Stimulated activated CD8-positive, alpha-beta memory T cell treated with anti-CD3 and anti-CD28 coated beads, Interleukin-15, amount 100 ng/mL, for 4 hours (primary cell): ENCODE measurements at regions not wholly inside any gene's neighbourhood (a gene's known extent, or its start where the extent isn't known, plus 50 kb on each side); places are given as distances from the start of the nearest gene placed in this dataset.
"Not testable (repeated sequence)": the region's sequence is repeated elsewhere in the genome, so short reads cannot be mapped to it uniquely, and the experiment has no call there.

Experiments used
- DNase-seq, 2 donors: peaks; one replicate each; pipeline ENCODE4 v3.0.0-alpha.2; 2020; ENCODE audit warnings: low read depth in 2 of 2

GRCh38 chr9:6160579-6160978 lies 55.0 kb upstream of the IL33 start:
- DNase-seq: no peak

- DNase-seq: no peak
Observed at GRCh38 chr9:6153425-6153824, 62.2 kb upstream of the IL33 start.

DNA sequence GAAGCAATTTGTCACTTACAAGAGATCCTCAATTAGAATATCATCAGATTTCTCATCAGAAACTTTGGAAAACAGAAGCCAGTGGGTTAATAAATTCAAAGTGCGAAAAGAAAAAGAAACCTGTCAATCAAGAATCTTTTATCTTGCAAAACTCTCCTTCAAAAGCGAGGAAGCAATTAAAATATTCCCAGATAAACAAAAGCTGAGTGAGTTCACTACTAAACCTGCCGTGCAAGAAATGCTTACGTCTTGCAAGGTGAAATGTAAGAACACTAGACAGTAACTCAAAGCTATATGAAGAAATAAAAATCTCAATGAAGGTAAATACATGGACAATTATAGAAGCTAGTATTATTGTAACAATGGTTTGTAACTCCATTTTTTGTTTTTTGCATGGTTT lies 62.8 kb upstream of the IL33 start:
- no peak for DNase-seq

DNA sequence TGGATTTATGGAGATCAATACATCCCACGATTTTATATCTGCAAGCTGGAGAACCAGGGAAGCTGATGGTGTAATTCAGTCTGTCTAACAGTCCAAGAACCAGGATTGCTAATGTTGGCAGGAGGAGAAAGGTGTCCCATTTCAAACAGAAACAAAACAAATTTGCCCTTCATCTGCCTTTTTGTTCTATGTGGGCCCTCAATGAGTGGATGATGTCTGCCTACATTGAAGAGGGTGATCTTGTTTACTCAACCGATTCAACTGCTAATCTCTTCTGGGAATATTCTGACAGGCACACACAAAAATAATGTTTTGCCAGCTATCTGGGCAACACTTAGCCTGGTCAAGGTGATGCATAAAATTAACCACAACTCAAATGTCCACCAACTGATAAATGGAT lies 65.1 kb upstream of the IL33 start:
- DNase-seq: no peak

DNA sequence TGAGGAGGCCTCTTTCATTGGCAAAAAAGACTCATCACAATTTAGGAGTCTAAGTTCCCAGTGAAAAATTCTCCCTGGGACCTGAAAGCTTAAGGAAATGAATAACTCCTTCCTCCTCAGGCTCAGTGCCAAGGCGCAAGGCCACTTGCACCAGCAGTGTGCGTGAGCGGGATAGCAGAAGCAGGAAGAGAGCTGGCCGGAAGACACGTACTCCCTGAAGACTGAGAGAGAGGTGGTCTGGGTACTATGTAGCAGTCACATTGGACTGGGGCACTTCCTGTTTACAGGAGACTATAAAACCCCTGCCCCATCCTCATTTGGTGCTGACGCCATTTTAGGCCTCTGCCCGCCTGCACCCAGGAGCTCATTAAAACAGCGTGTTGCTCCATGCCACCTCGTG lies 66.3 kb upstream of the IL33 start:
- DNase-seq: no peak

- no peak for DNase-seq
Observed at GRCh38 chr9:6147846-6148245, 67.8 kb upstream of the IL33 start.

- no peak for DNase-seq
Observed at GRCh38 chr9:6144947-6145346, 70.7 kb upstream of the IL33 start.

DNA sequence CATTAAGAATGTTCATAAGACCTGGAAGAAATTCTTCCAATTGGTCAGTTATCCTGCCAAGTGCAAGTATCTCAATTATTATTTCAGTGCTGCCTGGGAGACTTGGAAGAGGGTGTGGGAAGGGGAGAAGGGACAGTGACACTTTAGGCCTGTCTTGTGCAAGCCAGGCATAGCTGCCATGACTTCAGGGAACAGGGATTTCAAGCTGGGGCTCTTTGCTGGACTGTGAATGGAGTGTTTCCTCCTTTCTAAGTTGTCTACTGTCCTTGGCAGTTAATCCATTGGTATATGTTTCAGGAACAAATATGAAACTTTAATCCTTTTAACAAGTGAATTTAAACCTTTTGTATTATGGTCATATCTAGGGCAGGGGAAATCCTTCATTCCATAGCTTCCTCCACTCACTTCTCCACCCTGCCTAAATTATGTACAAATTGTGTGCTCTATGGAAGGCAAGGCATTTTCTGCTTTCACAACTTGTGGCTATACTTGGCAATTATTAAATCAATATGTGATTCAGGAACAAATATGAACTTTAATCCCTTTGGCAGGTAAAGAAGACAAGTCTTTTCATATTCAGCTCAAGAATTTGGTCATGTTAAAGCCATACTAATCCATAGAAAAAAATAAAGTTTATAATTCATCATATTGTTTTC lies 72.7 kb upstream of the IL33 start:
- DNase-seq: no peak

- not testable (repeated sequence) for DNase-seq
Observed at GRCh38 chr9:6135780-6136179, 79.8 kb upstream of the IL33 start.

- no peak for DNase-seq
Observed at GRCh38 chr9:6134661-6135180, 80.9 kb upstream of the IL33 start.

- DNase-seq: no peak
Observed at GRCh38 chr9:6133346-6134063, 82.1 kb upstream of the IL33 start.

- no peak for DNase-seq
Observed at GRCh38 chr9:6132650-6133049, 83.0 kb upstream of the IL33 start.

DNA sequence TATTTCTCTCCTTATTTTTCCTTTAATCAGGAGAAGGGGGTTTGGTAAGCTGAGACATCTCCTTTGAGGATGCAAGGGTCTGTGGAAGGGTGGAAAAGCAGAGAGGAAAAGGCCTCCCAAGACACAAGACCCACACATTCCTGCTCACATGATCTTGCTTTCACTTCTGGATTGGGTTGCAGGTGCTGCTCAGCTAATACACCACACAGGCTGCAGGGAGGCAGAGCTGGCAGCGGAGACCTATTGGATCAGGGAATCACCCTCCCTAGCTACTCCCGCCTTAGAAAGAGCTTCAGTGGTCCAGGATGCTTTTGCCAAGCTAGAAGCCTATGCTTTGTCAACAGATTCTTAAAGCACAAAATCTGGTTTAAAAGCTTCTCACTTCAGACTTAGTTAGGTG lies 87.6 kb upstream of the IL33 start:
- no peak for DNase-seq

DNA sequence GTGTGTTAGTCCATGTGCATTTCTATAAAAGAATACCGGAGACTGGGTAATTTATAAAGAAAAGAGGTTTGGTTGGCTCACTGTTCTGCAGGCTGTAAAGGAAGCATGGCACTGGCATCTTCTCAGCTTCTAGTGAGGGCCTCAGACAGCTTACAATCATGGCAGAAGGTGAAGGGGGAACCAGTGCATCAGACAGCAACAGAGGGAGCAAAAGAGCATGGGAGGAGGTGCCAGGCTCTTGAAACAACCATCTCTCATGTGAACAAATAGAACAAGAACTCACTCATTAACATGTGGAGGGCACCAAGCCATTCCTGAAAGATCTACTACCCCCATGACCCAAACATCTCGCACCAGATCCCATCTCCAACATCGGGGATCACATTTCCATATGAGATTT lies 89.2 kb upstream of the IL33 start:
- no peak for DNase-seq

GRCh38 chr9:6123416-6123815 lies 92.2 kb upstream of the IL33 start:
- DNase-seq: no peak

DNA sequence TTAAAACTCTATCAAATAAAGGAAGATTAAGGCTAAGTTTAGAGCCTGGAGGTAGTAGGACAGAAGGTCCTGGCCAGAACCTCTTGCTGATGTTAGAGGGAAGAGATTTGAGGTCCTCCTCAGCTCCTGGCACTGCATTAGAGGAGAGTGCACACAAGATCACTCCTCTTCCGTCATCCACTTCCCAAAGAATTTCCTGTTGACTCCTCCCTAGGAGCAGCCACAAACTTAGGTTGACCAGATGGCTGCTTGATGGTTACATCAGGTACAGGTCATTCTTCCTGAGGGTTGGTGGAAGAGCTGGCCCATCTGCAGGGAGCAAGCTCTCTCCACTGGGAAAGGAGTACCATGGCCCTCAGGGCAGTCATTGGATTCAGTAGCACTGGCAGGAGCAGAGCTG lies 93.9 kb upstream of the IL33 start:
- no peak for DNase-seq

DNA sequence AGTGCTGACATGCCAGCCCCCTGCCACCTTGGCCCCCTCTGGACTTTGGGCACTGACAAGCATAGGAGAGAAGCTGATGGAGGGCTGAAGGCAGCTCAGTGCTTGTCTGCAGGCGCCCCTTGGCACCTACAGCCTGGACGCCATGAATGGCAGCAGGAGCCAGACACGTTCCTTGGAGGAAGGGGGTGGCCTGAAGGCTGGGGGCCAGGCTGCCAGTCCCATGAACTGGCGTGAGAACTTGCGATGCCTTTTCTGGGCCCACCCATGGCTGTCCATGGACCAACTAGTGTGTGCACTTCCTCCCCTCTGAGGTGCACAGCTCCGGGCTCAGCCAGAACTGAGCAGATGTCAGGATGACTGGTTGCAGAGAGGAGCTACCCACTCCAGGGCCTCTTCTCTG lies 99.0 kb upstream of the RANBP6 start:
- DNase-seq: no peak

GRCh38 chr9:6113819-6114218 lies 98.4 kb upstream of the RANBP6 start:
- DNase-seq: no peak

GRCh38 chr9:6113312-6113711 lies 97.9 kb upstream of the RANBP6 start:
- DNase-seq: no peak

GRCh38 chr9:6109986-6110385 lies 94.6 kb upstream of the RANBP6 start:
- no peak for DNase-seq

- DNase-seq: no peak
Observed at GRCh38 chr9:6109571-6109970, 94.1 kb upstream of the RANBP6 start.

DNA sequence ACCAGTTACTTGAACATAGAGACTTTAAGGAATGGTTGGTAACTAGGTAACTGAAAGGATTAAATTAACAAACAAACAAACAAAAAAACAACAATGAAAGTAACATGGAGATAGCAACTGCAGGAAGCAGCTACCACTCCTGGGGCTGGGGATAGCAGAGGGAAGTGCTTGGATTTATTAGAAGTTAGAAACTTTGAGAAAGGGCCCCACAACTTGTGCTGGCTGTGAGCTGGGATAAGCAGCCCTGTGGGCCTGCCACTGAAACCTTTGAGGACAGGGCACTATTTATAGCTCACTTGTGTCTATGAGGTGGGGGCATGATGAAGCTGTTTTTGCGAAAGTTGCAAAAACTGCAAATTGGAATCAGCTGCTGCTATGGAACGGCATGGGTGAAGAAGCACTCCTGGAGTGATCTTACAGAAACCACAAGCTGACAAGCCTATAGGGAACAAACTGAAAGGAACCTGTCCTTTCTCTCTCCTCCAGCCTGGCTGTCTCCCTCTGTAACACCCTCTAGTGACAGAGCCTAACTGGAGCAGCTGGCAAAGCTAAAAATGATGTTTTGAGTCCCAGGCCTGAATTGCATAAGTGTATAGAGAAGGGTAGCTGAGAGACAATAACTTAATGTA lies 91.4 kb upstream of the RANBP6 start:
- DNase-seq: no peak

DNA sequence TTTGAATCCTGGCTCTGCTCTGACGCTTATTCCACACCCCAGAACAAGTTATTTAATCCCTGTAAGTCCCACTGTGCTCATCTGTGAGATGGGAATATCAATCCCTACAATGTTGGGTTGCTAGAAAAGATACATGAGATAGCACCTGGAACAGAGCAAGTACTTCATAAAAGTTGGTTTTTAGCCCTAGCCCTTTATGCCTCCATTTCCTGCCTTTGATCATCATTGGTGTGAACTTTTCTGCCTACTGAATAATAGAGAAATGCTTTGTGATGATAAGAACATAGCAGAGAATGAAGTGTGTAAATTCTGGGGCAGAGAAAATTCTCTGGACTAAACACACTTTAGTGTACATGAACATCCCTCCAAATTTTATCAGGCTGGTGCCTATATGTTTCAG lies 90.3 kb upstream of the RANBP6 start:
- no peak for DNase-seq
